HG02610 (cell line): ENCODE measurements at regions not wholly inside any gene's neighbourhood (a gene's known extent, or its start where the extent isn't known, plus 50 kb on each side); places are given as distances from the start of the nearest gene placed in this dataset.
"Not testable (repeated sequence)": the region's sequence is repeated elsewhere in the genome, so short reads cannot be mapped to it uniquely, and the experiment has no call there.

ENCODE experiments used
- ATAC-seq: cut with Tn5 transposase; IDR thresholded peaks from one replicate; pipeline ENCODE4 v1.9.1; 2021; ENCODE audit warnings: mild to moderate bottlenecking, moderate library complexity; ENCODE audit not compliant: unreplicated experiment

DNA sequence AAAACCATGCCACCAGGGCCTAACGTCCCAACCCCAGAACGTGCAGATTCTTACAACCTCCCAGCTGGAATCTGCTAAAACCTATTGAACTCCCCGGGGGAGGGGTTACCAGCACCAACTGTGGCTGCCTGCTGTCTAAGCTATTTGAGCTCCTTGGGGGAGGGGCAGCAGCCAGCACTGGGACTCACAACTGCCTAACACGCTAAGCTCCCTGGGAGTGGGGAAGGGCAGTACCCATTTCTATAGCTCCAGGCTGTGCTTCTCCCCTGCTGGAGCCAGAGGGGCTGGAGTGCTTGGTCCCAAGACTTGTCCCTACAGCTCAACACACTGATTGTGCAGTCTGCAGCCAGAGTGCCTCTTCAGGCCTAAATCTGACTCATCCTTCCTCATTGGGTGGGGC is 459.8 kb upstream of the FGF16 start:
- ATAC-seq: no peak

- ATAC-seq: no peak
Observed at GRCh38 chrX:76996641-76997040, 450.5 kb upstream of the FGF16 start.

DNA sequence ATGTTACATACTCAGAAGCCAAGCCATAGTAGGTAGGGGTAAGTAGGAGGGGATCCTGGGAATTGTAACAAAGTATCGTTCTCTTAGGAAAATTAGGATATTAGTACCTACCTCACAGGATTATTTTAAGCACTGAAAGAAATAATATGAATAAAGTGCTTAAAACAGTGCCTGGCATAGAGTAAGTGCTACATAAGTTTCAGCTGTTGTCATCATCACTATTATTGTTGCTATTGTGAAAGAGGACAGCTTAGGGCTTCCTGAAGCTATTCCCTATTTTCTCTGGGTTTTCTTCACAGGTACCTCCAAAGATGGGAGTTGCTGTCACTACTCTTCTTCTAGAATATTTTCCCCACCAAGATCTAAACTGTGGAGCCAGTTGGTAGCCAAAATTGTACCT is 443.7 kb upstream of the FGF16 start:
- ATAC-seq: no peak

DNA sequence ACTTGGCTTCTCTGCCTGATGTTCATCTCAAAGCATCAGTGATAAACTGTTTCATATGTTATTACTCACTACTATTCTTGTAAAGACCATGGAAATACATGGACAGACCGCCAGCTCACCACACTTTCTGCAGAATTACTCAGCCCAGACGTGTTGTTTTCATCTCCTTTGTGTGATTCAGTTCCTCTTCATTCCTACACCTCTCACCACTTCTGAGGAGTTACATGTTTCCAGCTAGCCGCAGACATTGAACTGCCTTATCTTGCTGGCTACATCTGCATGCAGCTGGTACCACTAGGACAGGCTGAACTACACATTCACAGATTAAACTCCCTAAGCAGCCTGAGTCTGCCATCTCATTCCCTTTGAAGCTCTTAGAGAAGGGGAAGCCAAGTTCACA is 443.2 kb upstream of the FGF16 start:
- ATAC-seq: peak; percentile 69

GRCh38 chrX:77009691-77010090 is 437.5 kb upstream of the FGF16 start:
- no peak for ATAC-seq

- ATAC-seq: no peak
Observed at GRCh38 chrX:77014377-77015372, 432.5 kb upstream of the FGF16 start.

DNA sequence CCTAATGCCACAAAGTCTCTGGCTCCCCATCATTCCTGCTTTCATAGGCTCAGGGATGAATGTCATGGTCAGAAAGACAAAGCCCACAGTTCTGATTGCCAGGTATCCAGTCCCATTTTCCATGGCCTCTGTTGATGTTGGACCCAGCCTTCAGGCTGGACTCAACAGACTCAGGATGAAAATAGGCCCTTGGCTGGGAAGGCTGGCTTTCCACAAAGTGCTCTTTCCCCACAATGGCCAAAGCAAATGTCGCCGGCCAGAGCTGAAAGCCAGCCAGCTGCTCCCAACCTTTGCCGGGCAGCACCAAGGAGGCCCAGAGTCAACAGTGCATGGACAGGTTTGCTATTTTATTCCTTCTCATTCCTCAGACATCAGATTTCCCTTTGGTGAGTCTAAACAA is 430.1 kb upstream of the FGF16 start:
- ATAC-seq: no peak

DNA sequence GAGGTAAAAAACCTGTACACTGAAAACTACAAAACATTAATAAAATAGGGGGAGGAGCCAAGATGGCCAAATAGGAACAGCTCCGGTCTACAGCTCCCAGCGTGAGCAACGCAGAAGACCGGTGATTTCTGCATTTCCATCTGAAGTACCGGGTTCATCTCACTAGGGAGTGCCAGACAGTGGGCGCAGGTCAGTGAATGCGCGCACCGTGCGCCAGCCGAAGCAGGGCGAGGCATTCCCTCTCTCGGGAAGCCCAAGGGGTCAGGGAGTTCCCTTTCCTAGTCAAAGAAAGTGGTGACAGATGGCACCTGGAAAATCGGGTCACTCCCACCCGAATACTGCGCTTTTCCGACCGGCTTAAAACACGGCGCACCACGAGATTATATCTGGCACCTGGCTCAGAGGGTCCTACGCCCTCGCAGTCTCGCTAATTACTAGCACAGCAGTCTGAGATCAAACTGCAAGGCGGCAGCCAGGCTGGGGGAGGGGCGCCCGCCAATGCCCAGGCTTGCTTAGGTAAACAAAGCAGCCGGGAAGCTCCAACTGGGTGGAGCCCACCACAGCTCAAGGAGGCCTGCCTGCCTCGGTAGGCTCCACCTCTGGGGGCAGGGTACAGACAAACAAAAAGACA is 400.9 kb upstream of the FGF16 start:
- ATAC-seq: not testable (repeated sequence)

GRCh38 chrX:77060572-77060971 is 386.6 kb upstream of the FGF16 start:
- ATAC-seq: no peak

- ATAC-seq: no peak
Observed at GRCh38 chrX:77061022-77061421, 386.2 kb upstream of the FGF16 start.

GRCh38 chrX:77061545-77061944 is 385.6 kb upstream of the FGF16 start:
- no peak for ATAC-seq

- no peak for ATAC-seq
Observed at GRCh38 chrX:77065896-77066295, 381.3 kb upstream of the FGF16 start.

- no peak for ATAC-seq
Observed at GRCh38 chrX:77070202-77070918, 376.8 kb upstream of the FGF16 start.

- ATAC-seq: no peak
Observed at GRCh38 chrX:77076896-77077295, 370.3 kb upstream of the FGF16 start.

DNA sequence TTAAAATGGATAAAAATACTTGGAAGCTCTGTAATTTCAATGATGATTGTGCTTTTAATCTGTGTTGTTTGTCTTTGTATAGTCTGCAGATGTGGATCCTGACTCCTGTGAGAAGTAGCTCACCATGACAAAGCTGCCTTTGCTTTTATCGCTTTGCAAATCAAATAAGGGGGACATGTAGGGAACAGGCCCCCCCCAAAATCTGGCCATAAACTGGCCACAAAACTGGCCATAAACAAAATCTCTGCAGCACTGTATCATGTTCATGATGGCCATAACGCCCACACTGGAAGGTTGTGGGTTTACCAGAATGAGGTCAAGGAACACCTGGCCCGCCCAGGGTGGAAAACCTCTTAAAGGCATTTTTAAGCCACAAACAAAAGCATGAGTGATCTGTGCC is 366.0 kb upstream of the FGF16 start:
- ATAC-seq: not testable (repeated sequence)

DNA sequence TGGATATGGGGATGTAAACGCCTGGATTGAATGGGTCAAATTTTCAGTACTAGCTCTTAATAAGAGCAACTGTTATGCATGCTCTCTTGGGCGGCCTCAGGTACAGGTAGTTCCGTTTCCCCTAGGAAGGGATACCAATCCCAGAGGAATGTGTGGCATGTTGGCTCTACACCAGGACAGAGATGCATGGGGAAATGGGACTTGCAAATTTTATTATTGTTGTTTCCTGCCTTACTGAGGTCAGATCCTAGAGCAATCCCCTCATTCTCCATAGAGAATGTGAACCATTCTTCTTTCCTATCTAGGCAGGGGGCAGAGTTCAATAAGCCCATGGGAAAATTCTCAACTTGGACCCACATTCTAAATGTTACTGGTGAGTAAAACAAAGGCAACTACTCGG is 361.8 kb upstream of the FGF16 start:
- no peak for ATAC-seq

- ATAC-seq: no peak
Observed at GRCh38 chrX:77087529-77088169, 359.5 kb upstream of the FGF16 start.

- ATAC-seq: no peak
Observed at GRCh38 chrX:77088233-77088632, 359.0 kb upstream of the FGF16 start.

- ATAC-seq: no peak
Observed at GRCh38 chrX:77114501-77114900, 332.7 kb upstream of the FGF16 start.

DNA sequence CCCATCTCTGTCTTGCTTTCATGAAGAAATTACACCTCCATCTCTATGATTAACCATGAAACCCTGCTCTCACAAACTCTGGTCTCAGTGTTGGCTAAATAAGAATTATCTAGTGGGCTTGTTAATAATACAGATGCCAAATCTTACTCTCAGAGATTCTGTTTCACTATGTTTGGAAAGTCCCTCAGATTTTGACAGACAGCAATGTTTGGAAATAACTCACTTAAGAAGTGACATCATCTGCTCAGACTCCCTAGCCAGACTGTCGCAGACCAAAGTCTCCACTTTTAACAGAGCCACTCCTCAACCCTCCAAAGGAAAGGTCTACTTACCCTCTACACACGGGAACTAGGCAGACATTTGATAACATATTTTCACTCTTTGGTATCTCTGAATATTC is 328.5 kb upstream of the FGF16 start:
- ATAC-seq: no peak

DNA sequence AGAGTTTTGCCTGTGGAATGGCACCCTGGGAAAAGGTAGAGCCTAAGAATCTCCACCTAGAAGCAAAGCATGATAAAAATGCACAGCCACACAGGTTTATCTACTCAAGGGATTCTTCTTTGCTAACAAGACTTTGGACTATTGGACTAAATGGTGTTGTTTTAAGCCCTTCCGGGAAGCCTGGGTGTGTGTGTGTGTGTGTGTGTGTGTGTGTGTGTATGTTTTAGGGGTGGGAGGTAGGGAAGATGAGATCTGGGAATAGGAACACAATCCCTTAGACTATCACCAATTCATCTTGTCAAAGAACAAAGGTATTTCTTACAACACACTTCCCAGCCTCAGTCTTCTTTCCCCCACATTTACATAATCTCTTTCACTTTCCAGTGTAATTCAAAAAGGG is 327.5 kb upstream of the FGF16 start:
- ATAC-seq: no peak
